B cell (primary cell): ENCODE measurements at regions not wholly inside any gene's neighbourhood (a gene's known extent, or its start where the extent isn't known, plus 50 kb on each side); places are given as distances from the start of the nearest gene placed in this dataset.

Experiments used
- ATAC-seq: fragments of 200-7000 bp; cut with Tn5 transposase; one replicate; pipeline ENCODE4 v1.10.0; 2021; ENCODE audit warnings: low read depth, mild to moderate bottlenecking, moderate number of reproducible peaks, moderate library complexity
- CTCF ChIA-PET: fragments of 350-600 bp; sonication (Branson Sonifier 250); formaldehyde crosslinking; loops from one replicate; lab custom pipeline; 2021; ENCODE audit warnings: antibody characterized with exemption, inconsistent platforms; lab: Charles Lee
- POLR2A ChIA-PET: fragments of 350-600 bp; sonication (Branson Sonifier 250); formaldehyde crosslinking; loops from one replicate; lab custom pipeline; 2021; ENCODE audit warnings: antibody characterized with exemption; lab: Charles Lee
- DNase-seq: peaks from one replicate; pipeline ENCODE4 v3.0.0; 2013
- H2AFZ ChIP-seq: 2 replicates; pipeline ENCODE4 v1.6.1; 2012; ENCODE audit warnings: mild to moderate bottlenecking, low read depth, low read length; ENCODE audit not compliant: insufficient read depth, poor library complexity, severe bottlenecking
- H3K27ac ChIP-seq, 2 donors: 1 replicate in 1 of 2; 2 replicates in 1 of 2; pipeline ENCODE4 v1.5.1; 2012 to 2013; ENCODE audit warnings: low read length in 2 of 2, mild to moderate bottlenecking in 2 of 2, moderate library complexity in 1 of 2
- H3K27me3 ChIP-seq, 4 experiments: fragments of 200-600 bp in 1 of 4; sonication (generic) in 1 of 4; replicated peaks in 1 of 4; 1 replicate in 2 of 4; 2 replicates in 2 of 4; pipeline versions ENCODE4 v1.6.1 to v1.7.0; 2013 to 2016; ENCODE audit warnings: low read length in 3 of 4, mild to moderate bottlenecking in 2 of 4, mixed read lengths in 1 of 4, moderate library complexity in 1 of 4; ENCODE audit not compliant: insufficient read depth in 4 of 4, control insufficient read depth in 3 of 4; ENCODE audit errors: control extremely low read depth in 1 of 4
- H3K36me3 ChIP-seq, 2 experiments: replicated peaks in 1 of 2; 1 replicate in 1 of 2; 2 replicates in 1 of 2; pipeline versions ENCODE4 v1.6.1 to v1.7.1; 2013; ENCODE audit warnings: low read length in 1 of 2; ENCODE audit not compliant: insufficient read depth in 2 of 2, control insufficient read depth in 1 of 2; ENCODE audit errors: control extremely low read depth in 1 of 2, extremely low read depth in 1 of 2
- H3K4me1 ChIP-seq, 2 donors: fragments of 200-600 bp in 1 of 2; sonication (generic) in 1 of 2; 1 replicate in 1 of 2; 2 replicates in 1 of 2; pipeline versions ENCODE4 v1.5.1 to v1.6.1; 2013 to 2017; ENCODE audit warnings: low read length in 2 of 2; ENCODE audit not compliant: control insufficient read depth in 2 of 2, insufficient read depth in 2 of 2
- H3K4me2 ChIP-seq: replicated peaks from 2 replicates; pipeline ENCODE3; 2012; ENCODE audit warnings: mild to moderate bottlenecking, low read depth, low read length; ENCODE audit not compliant: poor library complexity, severe bottlenecking
- H3K4me3 ChIP-seq, 5 experiments: fragments of 200-600 bp in 1 of 5; sonication (generic) in 1 of 5; 1 replicate in 3 of 5; 2 replicates in 2 of 5; pipeline versions ENCODE4 v1.5.1 to v1.7.0; 2011 to 2016; ENCODE audit warnings: low read length in 4 of 5, mild to moderate bottlenecking in 4 of 5, low read depth in 2 of 5, control low read depth in 1 of 5, moderate library complexity in 1 of 5; ENCODE audit not compliant: insufficient read depth in 1 of 5; ENCODE audit errors: control extremely low read depth in 1 of 5, extremely low read depth in 1 of 5
- H3K79me2 ChIP-seq: fragments of 200-600 bp; sonication (generic); one replicate; pipeline ENCODE4 v1.6.0; 2016; ENCODE audit warnings: low read length; ENCODE audit not compliant: control insufficient read depth, insufficient read depth
- H3K9ac ChIP-seq: fragments of 200-600 bp; sonication (generic); 2 replicates; pipeline ENCODE4 v1.6.1; 2017; ENCODE audit warnings: mild to moderate bottlenecking, low read length, moderate library complexity
- H3K9me3 ChIP-seq, 3 donors: one replicate each; pipeline versions ENCODE4 v1.6.1 to v1.7.1; 2013; ENCODE audit warnings: low read length in 2 of 3; ENCODE audit not compliant: control insufficient read depth in 2 of 3, insufficient read depth in 1 of 3; ENCODE audit errors: control extremely low read depth in 1 of 3
- H4K20me1 ChIP-seq: 2 replicates; pipeline ENCODE4 v1.6.0; 2012; ENCODE audit warnings: mild to moderate bottlenecking, low read length; ENCODE audit not compliant: insufficient read depth, control insufficient read depth, poor library complexity, severe bottlenecking
- H3K27ac Mint-ChIP-seq: one replicate; pipeline ENCODE4 v1.8.0; 2021; ENCODE audit warnings: mixed read lengths
- H3K27me3 Mint-ChIP-seq: one replicate; pipeline ENCODE4 v1.8.0; 2021; ENCODE audit warnings: mixed read lengths
- H3K4me1 Mint-ChIP-seq: one replicate; pipeline ENCODE4 v1.8.0; 2021; ENCODE audit warnings: mixed read lengths
- H3K4me3 Mint-ChIP-seq: one replicate; pipeline ENCODE4 v1.8.0; 2021; ENCODE audit warnings: mixed read lengths
- H3K9me3 Mint-ChIP-seq: one replicate; pipeline ENCODE4 v1.8.0; 2022; ENCODE audit warnings: mixed read lengths; ENCODE audit not compliant: insufficient read depth
- EZH2 ChIP-seq: IDR thresholded peaks from 2 replicates; pipeline ENCODE4 v1.6.1; 2012; ENCODE audit warnings: borderline replicate concordance, low read depth, mild to moderate bottlenecking, moderate library complexity, low read length; ENCODE audit not compliant: insufficient read depth, poor library complexity, severe bottlenecking
- WGBS: methylation state at CpG from one replicate; pipeline ENCODE4 v1.1.5; 2013; ENCODE audit warnings: missing lambda C conversion rate; ENCODE audit not compliant: insufficient coverage; 5-methylcytosine and 5-hydroxymethylcytosine counted together
- intact Hi-C: fragments of 100-400 bp; cut with micrococcal nuclease; formaldehyde crosslinking; loops from one replicate; pipeline ENCODE4 v1.10.0; 2022
- TF ChIP-seq, protein P1 (sequence below): fragments of 200-600 bp; IDR thresholded peaks from one replicate; pipeline ENCODE4 v1.8.0; 2022; ENCODE audit warnings: antibody characterized with exemption, mild to moderate bottlenecking

DNA sequence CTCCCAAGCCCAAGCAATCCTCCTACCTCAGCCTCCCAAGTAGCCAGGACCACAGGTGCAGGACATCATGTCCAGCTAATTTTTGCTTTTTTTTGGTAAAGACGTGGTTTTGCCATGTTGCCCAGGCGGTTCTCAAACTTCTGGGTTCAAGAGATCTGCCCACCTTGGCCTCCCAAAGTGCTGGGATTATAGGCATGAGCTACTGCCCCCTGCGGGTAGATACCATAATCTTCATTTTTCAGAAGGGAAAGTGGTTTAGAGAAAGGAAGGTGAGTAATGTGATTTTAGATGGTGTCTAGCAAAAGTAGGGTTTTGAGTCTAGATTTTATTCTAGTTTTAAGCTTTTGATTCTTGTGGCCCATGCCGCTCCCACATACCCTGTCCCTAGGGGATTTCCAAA lies 205.3 kb upstream of the CLNK start:
- Mint-ChIP-seq H3K9me3 (no peaks in the 10 kb centered on the region), H3K27me3 (no peaks in the 10 kb centered on the region), H3K4me1 (peaks cover 11% of the 10 kb centered on the region), H3K4me3 (no peak overlapping the region), H3K27ac (no peak overlapping the region)
- H3K36me3 ChIP-seq = no peaks in the 10 kb centered on the region
- no peaks in the 10 kb centered on the region for H4K20me1 ChIP-seq
- no peak for DNase-seq
- no peaks in the 10 kb centered on the region for H3K27me3 ChIP-seq
- no peaks in the 10 kb centered on the region for H3K79me2 ChIP-seq
- no peak overlapping the region for H3K4me3 ChIP-seq
- ChIA-PET CTCF (no interaction called here), POLR2A (no interaction called here)
- no peak for ATAC-seq
- H3K9me3 ChIP-seq = peaks cover 0 to 3% (median 0%) of the 10 kb centered on the region in 3 donors
- H3K9ac ChIP-seq = no peak overlapping the region
- intact Hi-C loops = loop anchor here (10.0 kb wide), 2 partner anchors 205 to 305 kb away; no protein-coding TSS in a partner anchor
- H2AFZ ChIP-seq = no peak overlapping the region
- H3K27ac ChIP-seq = no peak overlapping the region
- 90% methylated on average over 4 of the region's 4 CpGs for WGBS
- no peak for TF ChIP-seq EZH2
- TF ChIP-seq, protein P1, sequence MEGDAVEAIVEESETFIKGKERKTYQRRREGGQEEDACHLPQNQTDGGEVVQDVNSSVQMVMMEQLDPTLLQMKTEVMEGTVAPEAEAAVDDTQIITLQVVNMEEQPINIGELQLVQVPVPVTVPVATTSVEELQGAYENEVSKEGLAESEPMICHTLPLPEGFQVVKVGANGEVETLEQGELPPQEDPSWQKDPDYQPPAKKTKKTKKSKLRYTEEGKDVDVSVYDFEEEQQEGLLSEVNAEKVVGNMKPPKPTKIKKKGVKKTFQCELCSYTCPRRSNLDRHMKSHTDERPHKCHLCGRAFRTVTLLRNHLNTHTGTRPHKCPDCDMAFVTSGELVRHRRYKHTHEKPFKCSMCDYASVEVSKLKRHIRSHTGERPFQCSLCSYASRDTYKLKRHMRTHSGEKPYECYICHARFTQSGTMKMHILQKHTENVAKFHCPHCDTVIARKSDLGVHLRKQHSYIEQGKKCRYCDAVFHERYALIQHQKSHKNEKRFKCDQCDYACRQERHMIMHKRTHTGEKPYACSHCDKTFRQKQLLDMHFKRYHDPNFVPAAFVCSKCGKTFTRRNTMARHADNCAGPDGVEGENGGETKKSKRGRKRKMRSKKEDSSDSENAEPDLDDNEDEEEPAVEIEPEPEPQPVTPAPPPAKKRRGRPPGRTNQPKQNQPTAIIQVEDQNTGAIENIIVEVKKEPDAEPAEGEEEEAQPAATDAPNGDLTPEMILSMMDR = no peak
- H3K4me1 ChIP-seq = peaks cover 10 to 13% of the 10 kb centered on the region in 2 donors
- no peak overlapping the region for H3K4me2 ChIP-seq

DNA sequence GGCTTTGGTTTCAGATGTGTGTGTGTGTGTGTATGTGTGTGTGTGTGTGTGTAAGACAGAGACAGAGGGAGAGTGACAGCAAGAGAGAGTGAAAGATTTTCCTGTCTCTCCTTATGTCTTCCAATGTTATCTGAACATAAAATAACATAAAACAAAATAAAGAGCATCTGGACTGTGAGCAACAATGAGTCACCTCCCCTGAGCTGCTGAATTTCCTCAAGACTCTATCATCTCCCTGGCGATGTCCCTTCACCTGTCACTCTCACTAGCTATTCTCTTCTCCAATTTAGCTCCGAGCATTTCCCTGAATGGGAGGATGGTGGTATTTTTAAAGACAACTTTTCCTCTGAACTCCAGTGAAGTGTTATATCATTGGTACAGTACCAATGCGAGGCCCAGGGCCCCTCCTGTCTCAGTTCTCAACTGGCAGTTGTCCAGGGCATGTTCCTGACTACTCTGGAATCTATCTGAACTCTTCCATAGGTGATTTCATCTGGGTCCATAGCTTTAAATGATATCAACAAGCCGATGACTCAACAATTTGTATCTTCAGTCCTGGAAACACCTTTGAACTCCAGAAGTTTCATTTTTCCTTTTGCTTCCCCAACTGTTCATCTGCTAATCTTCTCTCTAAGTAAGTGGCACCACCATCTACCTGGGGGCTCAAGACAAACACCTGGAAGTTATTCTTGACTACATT lies 195.0 kb upstream of the CLNK start:
- Histone ChIP-seq H3K4me3 (no peak overlapping the region), H4K20me1 (no peaks in the 10 kb centered on the region), H3K36me3 (no peaks in the 10 kb centered on the region), H3K27ac (no peak overlapping the region), H3K4me2 (no peak overlapping the region), H3K9ac (no peak overlapping the region), H3K79me2 (no peaks in the 10 kb centered on the region), H3K27me3 (no peaks in the 10 kb centered on the region), H3K4me1 (peaks cover 5 to 7% of the 10 kb centered on the region in 2 donors), H2AFZ (no peak overlapping the region), H3K9me3 (no peaks in the 10 kb centered on the region)
- ATAC-seq = no peak
- ChIA-PET CTCF (interaction anchor here (0.8 kb wide), 1 partner anchor 14 kb away, joined by 3 read pairs; no protein-coding TSS in a partner anchor), POLR2A (no interaction called here)
- no peak overlapping the region for H3K4me3 Mint-ChIP-seq
- peaks cover 6% of the 10 kb centered on the region for H3K4me1 Mint-ChIP-seq
- no peaks in the 10 kb centered on the region for H3K27me3 Mint-ChIP-seq
- H3K27ac Mint-ChIP-seq = no peak overlapping the region
- no peak for TF ChIP-seq EZH2
- 100% methylated on average over 2 of the region's 4 CpGs for WGBS
- H3K9me3 Mint-ChIP-seq = no peaks in the 10 kb centered on the region
- no peak for DNase-seq
- intact Hi-C loops = no loop called here
